ENCODE measurements at regions not wholly inside any gene's neighbourhood (a gene's known extent, or its start where the extent isn't known, plus 50 kb on each side); places are given as distances from the start of the nearest gene placed in this dataset.
"Not testable (repeated sequence)": the region's sequence is repeated elsewhere in the genome, so short reads cannot be mapped to it uniquely, and the experiment has no call there.

- H3K4me1 ChIP-seq; intact Hi-C loops (cut with DNase I); H3K9me3 ChIP-seq; H3K36me3 ChIP-seq; H3K27me3 ChIP-seq; H3K4me3 ChIP-seq (replicated peaks in 1 of 3): not testable (repeated sequence)
- peak; percentile 26 to 31 for DNase-seq
- 53 to 56% methylated on average over 2 of the region's 2 CpGs for WGBS, 2 donors
- peak overlapping the region in 1 of 3 donors; percentile 61 for H3K27ac ChIP-seq
Measured at GRCh38 chr9:97248252-97248651, 59.2 kb upstream of the CCDC180 start.

- TF ChIP-seq CTCF (IDR thresholded peaks at IDR 0.05) (no peak), POLR2A (IDR thresholded peaks at IDR 0.05) (no peak)
- Histone ChIP-seq H3K4me3 (replicated peaks in 1 of 3) (no peak overlapping the region), H3K36me3 (no peaks in the 10 kb centered on the region), H3K4me1 (peaks cover 7 to 8% of the 10 kb centered on the region in 2 donors), H3K27ac (no peak overlapping the region), H3K27me3 (no peaks in the 10 kb centered on the region), H3K9me3 (no peaks in the 10 kb centered on the region)
- 93 to 97% methylated on average over 4 of the region's 4 CpGs for WGBS, 2 donors
- intact Hi-C loops (cut with DNase I) = no loop called here
- no peak for DNase-seq
Measured at GRCh38 chr9:97243606-97244005, 63.9 kb upstream of the CCDC180 start.

- DNase-seq = not testable (repeated sequence)
Measured at GRCh38 chr9:97241430-97241829, 66.0 kb upstream of the CCDC180 start.

GRCh38 chr9:97237951-97238889 lies 69.2 kb upstream of the CCDC180 start:
- intact Hi-C loops (cut with DNase I) = no loop called here
- WGBS, 2 donors = 1 to 2% methylated on average over 37 to 51 of the region's 58 CpGs
- peak in 1 of 2 donors; percentile 48 for TF ChIP-seq POLR2A (IDR thresholded peaks at IDR 0.05)
- no peak for TF ChIP-seq CTCF (IDR thresholded peaks at IDR 0.05)

More at GRCh38 chr9:97241430-97241829, 66.0 kb upstream of the CCDC180 start:
- H3K4me3 ChIP-seq (replicated peaks in 1 of 3); H3K27me3 ChIP-seq; H3K9me3 ChIP-seq; H3K27ac ChIP-seq; H3K36me3 ChIP-seq; intact Hi-C loops (cut with DNase I): not testable (repeated sequence)
- H3K4me1 ChIP-seq = peaks cover 7 to 14% of the 10 kb centered on the region in 2 donors
- WGBS, 2 donors = 93 to 96% methylated on average over 5 of the region's 5 CpGs

GRCh38 chr9:97237311-97237786 lies 70.1 kb upstream of the CCDC180 start:
- no peak overlapping the region for H3K27ac ChIP-seq
- peaks cover 7 to 14% of the 10 kb centered on the region in 2 donors for H3K4me1 ChIP-seq
- H3K4me3 ChIP-seq (replicated peaks in 1 of 3) = peak overlapping the region in 1 of 3 donors; percentile 39
- WGBS, 2 donors = 60 to 67% methylated on average over 18 of the region's 23 CpGs
- no peaks in the 10 kb centered on the region for H3K27me3 ChIP-seq
- intact Hi-C loops (cut with DNase I) = no loop called here
- no peaks in the 10 kb centered on the region for H3K9me3 ChIP-seq
- TF ChIP-seq CTCF (IDR thresholded peaks at IDR 0.05) = no peak
- no peak for TF ChIP-seq POLR2A (IDR thresholded peaks at IDR 0.05)
- DNase-seq = no peak
- H3K36me3 ChIP-seq = no peaks in the 10 kb centered on the region

More at GRCh38 chr9:97237951-97238889, 69.2 kb upstream of the CCDC180 start:
- no peaks in the 10 kb centered on the region for H3K27me3 ChIP-seq
- H3K4me1 ChIP-seq = peaks cover 7 to 14% of the 10 kb centered on the region in 2 donors
- no peaks in the 10 kb centered on the region for H3K36me3 ChIP-seq
- peak overlapping the region; percentile 75 to 80 (median 79) for H3K27ac ChIP-seq
- peak overlapping the region; percentile 39 to 64 (median 41) for H3K4me3 ChIP-seq (replicated peaks in 1 of 3)
- peak; percentile 89 to 90 for DNase-seq
- H3K9me3 ChIP-seq = no peaks in the 10 kb centered on the region

- H3K4me1 ChIP-seq; DNase-seq; H3K27ac ChIP-seq; H3K4me3 ChIP-seq (replicated peaks in 1 of 3); H3K27me3 ChIP-seq; intact Hi-C loops (cut with DNase I); H3K36me3 ChIP-seq; H3K9me3 ChIP-seq: not testable (repeated sequence)
- WGBS, 2 donors = 90 to 96% methylated on average over 2 of the region's 2 CpGs
Measured at GRCh38 chr9:97233009-97233400, 74.5 kb upstream of the CCDC180 start.

GRCh38 chr9:97232060-97233008 lies 75.1 kb upstream of the CCDC180 start:
- H3K36me3 ChIP-seq; H3K4me3 ChIP-seq (replicated peaks in 1 of 3); H3K9me3 ChIP-seq; DNase-seq; intact Hi-C loops (cut with DNase I); H3K4me1 ChIP-seq; H3K27ac ChIP-seq; H3K27me3 ChIP-seq: not testable (repeated sequence)
- WGBS, 2 donors = 67 to 68% methylated on average over 13 of the region's 13 CpGs

GRCh38 chr9:97222393-97222792 lies 85.1 kb upstream of the CCDC180 start:
- H3K36me3 ChIP-seq; H3K27ac ChIP-seq; H3K27me3 ChIP-seq; H3K9me3 ChIP-seq; H3K4me3 ChIP-seq (replicated peaks in 1 of 3); intact Hi-C loops (cut with DNase I): not testable (repeated sequence)
- WGBS, 2 donors = 0% methylated on average over 3 of the region's 21 CpGs; no CpG with 5 or more reads in 1 of the 2 donors
- peaks cover 10 to 15% of the 10 kb centered on the region in 2 donors for H3K4me1 ChIP-seq
- peak; percentile 89 to 92 for DNase-seq
